ENCODE measurements at regions not wholly inside any gene's neighbourhood (a gene's known extent, or its start where the extent isn't known, plus 50 kb on each side); places are given as distances from the start of the nearest gene placed in this dataset.

DNA sequence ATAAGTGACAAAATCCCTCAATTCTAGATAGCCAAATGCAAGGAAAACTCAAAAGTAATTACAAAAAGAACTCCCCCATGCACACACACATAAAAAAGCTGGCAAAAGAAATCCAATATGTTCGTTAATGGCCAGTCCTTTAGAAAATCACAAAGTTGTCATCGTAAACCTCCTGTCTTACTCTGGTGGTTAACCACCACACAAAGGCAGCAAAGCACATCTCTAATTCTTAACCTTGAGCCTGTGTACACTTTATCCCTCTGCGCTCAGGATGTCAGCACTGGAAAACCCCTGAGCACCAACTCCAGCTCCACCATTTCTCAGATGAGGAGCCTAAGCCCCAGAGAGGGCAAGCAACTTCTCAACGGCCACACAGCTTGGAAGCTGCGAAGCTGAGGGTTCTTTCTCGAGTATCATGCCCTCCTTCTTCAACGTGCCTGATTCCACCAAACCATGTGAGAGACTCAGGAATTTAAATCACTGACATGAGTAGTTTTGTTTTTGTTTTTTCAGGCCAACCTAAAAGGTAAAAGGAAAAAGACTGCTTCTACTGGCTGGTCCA lies 72.5 kb downstream of the C16orf95 start:
- no peak for DNase-seq

DNA sequence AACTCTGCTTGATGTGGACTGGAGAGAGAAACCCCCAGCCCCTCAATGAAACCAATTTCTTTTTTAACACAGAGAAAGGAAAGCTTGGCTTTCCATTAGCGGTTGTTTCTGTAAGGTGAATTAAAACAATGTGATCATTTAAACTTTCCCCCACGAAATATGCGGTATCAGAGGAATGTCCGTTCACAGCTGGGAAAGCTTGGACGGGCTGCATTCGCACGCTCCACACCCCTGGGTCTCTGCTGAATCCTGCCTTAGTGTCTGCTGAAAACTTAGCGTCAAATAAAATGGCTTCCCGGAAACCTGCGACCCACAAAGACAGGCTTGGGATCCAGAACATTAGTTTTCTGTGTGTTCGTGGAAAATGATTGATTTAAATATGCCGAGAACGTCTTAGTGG lies 71.7 kb downstream of the C16orf95 start:
- no peak for DNase-seq

DNA sequence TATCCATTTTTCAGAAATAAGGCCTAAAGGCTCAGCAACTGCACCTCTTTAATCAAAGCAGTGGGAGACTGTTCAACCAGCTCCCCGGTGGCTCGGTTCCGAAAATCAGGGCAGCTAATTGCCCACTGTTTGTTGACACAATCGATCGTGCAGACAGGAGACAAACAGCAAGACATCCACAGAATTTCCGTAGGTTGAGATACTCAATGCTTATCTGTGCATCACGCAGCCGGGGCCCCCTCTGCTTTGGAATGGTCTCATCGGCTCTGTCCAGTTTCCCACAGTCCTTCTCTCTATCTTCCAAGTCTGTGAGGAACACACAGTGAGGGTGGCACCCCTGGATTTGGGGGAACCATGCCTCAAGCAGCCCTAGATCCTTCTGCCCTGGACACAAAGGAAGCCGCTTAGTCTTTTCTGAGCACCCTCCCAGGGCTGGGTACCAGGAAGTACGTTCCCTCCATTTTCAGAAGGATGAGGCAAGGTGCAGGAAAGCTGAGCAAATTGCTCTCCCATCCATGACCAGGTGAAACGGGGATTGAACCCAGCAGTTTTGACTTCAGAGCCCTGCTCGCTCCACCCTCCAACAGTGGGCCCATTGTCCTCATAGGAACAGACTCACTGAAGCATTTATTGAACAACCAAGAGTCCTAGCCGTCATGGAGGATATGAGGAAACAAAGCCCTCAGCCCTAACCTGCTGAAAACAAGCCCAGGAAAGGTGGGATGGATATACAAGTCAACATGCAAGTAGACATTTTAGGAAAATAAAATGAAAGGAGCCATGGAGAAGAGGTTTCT lies 70.7 kb downstream of the C16orf95 start:
- DNase-seq: no peak

DNA sequence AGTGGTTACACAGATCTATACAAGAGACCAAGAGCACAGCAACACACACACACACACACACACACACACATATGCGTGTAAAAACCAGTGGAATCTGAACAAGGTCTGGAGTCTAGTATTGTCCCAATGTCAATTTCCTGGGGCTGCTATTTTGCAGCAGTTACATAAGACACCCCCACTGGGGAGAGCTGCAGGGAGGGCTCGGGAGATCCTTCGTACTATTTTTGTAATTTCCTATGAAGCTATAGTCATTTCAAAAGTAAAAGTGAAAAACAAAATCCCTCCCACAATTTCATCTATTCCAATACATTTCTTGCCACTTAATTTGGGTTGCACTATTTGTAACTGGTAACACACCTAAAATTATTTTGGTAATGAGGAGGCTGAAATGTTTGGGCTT lies 68.5 kb downstream of the C16orf95 start:
- no peak for DNase-seq

DNA sequence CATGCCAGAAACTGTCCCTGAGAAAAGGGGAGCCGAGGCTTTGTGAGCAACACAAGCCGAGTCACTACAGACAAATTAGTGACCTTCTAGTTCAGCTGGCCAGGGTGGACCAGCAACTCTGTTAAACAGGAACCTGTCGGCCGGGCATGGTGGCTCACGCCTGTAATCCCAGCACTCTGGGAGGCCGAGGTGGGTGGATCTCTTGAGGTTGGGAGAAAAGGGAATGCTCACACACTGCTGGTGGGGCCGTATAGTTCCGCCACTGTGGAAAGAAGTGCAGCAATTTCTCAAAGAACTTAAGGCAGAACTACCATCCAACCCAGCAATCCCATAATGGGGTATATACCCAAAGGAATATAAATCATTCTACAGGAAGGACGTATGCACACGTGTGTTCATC lies 67.8 kb downstream of the C16orf95 start:
- no peak for DNase-seq

DNA sequence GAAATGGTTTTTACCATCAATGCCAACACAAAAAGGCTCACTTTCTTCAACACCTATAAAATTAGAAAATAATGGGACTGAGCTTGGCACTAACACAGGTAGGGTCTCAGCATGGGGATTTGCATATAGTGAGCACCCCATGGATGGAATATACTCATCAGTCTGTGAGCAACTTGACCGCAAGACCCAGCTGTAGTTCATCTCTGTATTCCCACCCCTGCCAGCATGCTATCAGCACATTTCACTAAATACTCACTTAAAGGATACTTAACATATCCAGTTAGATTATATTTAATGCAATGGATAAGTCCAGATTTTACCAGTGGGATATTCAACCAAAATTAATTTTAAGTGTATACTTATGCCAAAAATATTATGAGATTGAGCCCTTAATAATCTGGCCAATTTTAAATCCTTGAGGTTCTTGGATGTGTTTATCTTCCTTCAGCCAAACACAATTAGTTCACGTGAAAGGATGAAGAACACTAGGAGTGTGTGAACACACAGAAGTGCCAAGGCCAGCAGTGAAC lies 66.7 kb downstream of the C16orf95 start:
- no peak for DNase-seq

DNA sequence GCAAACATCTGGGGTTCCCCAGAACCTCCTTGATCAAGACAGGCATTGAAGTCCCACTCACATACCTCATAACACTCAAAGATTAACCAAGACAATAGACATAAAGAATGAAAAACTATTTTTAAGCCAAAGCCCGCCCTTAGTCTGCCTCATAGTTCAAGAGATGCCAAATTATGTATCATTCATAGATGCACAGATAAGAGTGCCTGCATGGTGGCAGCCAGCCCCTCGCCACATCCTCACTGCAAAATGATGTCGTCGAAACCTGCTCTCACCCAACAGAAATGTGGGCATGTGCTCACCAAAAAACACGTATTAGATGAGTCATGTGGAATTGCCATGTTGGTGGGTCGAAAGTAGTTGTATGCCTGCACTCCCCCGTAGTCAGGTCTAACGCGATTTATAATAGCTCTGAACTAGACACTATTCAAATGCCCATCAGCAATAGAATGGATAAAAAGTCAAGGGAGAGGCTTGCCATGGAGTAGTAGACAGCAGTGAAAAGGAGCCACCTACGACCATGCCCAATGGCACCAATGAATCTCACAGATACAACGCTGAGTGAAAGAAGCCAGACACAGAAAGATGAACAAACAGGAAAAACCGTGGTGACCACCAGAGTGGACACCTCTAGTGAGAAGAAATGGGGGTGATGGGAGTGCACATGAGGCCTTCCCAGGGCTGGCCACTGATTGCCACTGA lies 64.8 kb downstream of the C16orf95 start:
- DNase-seq: no peak
